Astrocyte (in vitro differentiated cells and primary cell): ENCODE measurements at regions not wholly inside any gene's neighbourhood (a gene's known extent, or its start where the extent isn't known, plus 50 kb on each side); places are given as distances from the start of the nearest gene placed in this dataset.

ENCODE experiments used
- EZH2 ChIP-seq: IDR thresholded peaks from 2 replicates; pipeline ENCODE4 v1.6.1; 2012; ENCODE audit warnings: mild to moderate bottlenecking, low read length, inconsistent platforms; ENCODE audit not compliant: insufficient read depth
- TF ChIP-seq, protein P1 (sequence below): IDR thresholded peaks from 2 replicates; pipeline ENCODE4 v1.5.1; 2011; ENCODE audit warnings: low read depth, mild to moderate bottlenecking, inconsistent platforms, low read length, moderate library complexity; ENCODE audit not compliant: insufficient read depth

DNA sequence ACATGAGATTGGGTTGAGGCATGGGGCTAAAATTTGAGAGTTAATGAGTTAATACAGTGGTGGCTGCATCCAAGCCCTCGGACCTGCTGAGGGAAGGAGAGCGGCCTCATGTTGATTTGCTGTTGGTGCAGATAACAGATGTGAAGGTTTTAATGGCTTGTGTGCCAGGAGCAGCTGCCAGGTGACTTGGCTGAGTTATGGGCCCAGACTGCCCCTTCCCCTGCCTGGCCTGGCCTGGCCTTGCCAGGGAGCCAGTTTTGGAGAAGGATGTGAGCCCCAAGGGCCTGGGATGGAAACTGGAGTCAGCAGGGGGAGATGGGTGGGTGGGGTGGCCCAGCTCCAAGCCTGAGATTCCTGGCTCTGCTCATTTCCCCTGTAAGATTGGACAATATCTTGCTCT lies 230.1 kb downstream of the CBLN1 start:
- no peak for TF ChIP-seq EZH2
- TF ChIP-seq, protein P1, sequence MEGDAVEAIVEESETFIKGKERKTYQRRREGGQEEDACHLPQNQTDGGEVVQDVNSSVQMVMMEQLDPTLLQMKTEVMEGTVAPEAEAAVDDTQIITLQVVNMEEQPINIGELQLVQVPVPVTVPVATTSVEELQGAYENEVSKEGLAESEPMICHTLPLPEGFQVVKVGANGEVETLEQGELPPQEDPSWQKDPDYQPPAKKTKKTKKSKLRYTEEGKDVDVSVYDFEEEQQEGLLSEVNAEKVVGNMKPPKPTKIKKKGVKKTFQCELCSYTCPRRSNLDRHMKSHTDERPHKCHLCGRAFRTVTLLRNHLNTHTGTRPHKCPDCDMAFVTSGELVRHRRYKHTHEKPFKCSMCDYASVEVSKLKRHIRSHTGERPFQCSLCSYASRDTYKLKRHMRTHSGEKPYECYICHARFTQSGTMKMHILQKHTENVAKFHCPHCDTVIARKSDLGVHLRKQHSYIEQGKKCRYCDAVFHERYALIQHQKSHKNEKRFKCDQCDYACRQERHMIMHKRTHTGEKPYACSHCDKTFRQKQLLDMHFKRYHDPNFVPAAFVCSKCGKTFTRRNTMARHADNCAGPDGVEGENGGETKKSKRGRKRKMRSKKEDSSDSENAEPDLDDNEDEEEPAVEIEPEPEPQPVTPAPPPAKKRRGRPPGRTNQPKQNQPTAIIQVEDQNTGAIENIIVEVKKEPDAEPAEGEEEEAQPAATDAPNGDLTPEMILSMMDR: no peak
